Superior temporal gyrus (tissue), 1 donor: ENCODE measurements at regions not wholly inside any gene's neighbourhood (a gene's known extent, or its start where the extent isn't known, plus 50 kb on each side); places are given as distances from the start of the nearest gene placed in this dataset.

Experiments used
- DNase-seq: peaks from one replicate; pipeline ENCODE4 v3.0.0-alpha.2; 2016; ENCODE audit errors: extremely low spot score

DNA sequence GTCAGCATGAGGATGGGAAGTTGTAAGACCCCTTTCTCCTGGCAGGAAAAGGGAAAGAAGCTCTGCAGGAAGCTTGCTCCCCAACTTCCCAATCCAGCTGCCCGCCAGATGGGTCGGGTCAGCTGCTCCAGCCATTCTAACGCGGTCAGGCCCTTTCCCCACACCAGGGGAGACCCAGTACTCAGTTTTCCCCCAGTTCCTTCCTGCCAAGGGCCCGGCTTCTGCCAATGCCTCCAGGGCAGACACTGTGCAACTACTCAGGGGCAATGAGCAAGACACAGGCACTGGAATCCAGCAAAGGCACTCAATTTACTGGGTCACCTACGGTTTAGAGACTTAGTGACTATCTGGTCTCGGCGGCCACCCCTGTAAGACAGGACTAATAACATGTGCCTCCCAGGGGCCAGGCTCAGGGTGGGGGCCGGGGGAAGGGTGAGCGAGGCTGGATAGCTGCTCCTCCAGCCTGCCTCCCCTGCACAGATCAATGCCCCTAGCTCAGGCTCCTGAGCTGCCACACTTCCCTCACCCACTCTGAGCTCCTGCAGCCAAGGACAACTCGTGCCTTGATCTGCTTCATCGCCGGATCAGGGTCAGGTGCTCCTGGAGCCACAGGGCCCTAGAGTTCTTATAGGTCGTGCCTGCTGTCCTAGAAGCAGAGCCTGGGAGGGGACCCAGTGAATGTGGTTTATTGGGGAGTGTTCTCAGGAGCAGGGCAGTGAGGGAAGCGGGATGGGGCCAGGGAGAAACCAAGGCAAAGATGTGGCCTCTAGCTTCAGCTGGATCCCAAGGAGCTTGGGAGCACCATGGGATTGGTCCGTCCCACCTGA lies 171.1 kb downstream of the ZFP36L2 start:
- no peak for DNase-seq

DNA sequence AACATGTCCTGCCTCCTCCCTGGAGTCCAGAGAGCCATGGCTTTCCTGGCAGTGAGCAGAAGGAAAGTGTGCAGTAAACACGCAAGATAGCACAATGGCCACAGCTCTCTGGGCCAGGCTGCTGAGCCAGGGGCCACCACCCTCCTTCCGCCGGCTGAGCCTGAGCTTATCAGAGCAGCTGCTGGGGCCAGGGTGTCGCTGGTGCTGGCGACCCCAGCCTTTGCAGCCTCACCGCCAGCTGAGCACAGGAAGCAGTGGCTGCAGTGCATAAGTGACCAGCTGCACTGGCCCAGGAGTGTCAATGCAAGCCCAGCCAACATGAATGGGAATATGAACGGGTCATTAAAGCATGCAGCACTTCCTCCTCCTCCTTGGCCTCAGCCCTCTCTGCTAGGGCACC lies 172.0 kb downstream of the ZFP36L2 start:
- DNase-seq, result no peak

DNA sequence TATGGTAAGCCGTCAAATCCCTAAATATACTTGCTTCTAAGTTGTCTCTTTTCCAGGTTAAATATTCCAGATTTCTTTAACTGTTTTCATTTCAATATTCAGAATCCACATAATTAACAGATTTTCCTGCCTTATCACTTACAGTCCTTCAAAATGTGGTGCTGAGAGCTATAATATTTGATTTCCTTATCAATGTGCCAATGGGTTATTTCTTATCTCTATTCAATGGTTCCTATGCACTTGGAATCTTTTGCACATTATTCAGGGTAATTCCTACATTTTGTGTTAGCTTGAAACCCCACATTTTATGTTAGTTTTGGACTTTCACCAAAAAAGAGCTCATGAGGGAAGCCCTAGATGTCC lies 173.5 kb downstream of the ZFP36L2 start:
- DNase-seq, result no peak

DNA sequence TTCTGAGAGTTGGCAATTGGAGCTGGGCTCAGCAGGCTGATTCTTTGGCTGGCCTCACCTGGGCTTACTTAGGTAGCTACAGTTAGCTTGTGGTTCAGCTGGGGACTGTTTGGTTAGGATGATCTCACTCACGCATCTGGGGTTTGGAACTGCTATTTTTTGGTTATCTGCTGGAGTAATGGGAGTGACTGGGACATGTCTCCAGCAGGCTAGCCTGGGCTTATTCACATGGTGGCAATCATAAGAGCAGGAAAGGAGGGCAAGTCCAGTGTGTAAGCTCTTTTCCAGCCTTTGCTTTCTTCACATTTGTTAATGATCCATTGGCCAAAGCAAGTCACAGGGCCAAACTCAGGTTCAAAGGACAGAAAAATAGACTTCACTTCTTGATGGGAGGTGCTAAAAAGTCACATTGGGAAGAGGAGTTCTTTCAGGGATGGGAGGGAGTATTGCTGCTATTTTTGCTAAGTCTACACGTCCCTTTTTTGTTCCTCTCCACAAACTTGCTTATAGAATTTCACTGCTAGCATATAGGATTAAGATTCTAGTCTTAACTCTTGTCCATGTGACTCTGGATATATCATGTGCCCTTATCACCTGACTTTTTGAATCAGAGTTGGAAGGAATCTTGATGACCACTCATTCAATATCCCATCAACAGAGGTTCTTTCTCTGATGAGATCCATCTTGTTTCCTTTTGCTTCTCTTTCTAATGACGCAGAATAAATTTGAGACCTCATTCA lies 174.0 kb downstream of the ZFP36L2 start:
- DNase-seq, result no peak

DNA sequence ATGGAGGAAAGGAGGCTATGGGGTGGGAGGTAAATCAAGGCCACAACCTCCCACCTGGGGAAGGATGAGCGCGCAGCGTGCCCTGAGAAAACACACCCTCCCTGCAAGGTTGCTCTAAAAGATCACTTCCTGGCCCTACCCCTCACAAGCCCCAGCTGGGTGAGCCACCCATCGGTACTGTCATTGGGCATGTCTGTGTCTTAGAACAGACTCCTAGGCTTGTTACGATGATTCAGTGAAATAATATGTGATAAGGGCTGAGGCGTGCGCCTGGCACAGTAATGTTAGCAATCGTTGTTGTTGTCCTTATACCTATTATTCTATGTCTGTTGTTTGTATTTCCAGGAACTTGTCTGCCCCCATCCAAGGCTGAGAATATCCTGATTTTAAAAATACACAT lies 175.1 kb downstream of the ZFP36L2 start:
- no peak for DNase-seq

DNA sequence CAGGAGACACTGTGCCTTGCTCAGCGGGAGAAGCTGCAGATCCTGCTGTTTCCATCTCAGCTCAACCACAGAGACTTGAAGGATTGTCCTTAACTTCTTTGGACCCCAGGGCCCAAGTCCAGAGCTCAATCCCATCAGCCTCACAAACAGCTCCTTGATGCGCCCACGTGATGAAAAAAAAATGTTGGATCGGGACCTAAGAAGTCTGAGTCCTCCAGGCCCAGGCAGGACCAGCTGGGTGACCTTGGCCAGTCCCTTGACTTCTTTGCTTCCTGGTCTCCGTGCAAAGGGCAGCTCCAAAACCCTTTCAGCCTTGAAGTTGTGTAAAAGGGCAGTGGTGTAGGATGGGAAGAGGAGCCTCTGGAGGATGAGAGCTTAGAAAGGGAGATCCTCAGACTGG lies 175.5 kb downstream of the ZFP36L2 start:
- DNase-seq, result no peak

DNA sequence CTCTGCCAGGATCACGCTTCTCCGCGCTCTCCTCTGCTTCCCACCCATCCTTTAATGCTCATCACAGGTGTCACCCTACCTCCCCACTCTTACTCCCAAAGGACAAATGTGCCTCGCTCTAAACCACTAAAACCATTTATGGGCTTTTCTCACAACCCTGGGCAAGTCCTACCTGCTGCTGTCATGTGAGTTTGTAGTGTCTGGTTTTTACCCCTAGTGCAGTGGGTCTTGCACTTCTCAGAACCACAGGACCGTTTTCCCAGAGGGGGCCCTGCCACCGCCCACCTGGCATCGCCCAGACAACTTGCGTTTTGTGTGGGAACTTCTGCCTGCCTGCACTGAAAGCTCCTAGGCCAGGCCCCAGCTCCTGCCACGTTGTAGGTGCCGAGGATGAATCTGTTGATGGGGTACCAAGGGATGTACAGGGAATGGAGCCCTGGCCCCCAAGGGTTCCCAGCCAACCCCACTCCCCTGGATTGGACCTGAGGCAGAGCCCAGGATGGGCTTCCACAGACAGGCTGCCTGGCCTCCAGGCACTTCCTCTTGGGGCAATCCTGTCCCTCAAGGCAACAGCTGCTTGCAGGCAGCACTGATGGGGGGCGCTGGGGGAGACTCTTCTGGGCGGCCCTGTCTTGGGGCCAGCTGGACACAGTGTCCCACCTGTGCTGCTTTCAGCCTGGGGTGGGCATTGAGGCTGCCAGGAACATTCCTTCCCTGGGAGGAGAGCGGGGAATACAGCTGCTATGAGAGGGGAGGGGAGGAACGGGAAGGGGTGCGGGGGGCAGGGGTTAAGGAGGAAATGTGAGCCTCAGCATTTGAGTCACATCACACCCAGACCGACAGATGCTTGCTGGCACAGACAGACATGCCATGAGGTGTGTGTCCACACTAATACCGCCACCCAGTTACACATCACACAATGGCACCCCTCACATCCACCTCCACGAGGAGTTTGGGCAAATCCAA lies 176.3 kb downstream of the ZFP36L2 start:
- DNase-seq, result no peak

DNA sequence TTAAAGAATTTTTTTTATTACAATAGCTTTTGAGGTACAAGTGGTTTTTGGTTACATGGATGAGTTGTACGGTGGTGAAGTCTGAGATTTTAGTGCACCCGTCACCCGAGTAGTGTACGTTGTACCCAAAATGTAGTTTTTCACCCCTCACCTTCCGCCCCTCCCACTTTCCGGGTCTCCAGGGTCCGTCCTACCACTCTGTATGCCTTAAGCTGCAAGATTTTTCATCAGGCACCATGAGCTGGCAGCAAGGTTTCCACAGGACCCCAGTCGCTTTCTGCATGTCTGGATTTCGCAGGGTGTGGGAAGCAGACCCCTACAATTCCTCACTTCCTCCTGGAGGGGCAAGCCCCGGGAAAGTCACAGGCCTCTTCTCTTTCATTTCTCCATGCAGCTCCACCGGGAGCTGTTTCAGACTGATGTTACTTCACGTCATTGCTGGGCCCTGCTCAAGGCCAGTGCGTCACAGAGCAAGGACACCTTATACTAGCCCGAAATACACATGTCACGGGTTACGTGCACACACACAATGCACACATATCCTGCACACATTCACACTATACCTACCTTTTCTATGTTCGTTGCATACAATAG lies 179.1 kb downstream of the ZFP36L2 start:
- no peak for DNase-seq

DNA sequence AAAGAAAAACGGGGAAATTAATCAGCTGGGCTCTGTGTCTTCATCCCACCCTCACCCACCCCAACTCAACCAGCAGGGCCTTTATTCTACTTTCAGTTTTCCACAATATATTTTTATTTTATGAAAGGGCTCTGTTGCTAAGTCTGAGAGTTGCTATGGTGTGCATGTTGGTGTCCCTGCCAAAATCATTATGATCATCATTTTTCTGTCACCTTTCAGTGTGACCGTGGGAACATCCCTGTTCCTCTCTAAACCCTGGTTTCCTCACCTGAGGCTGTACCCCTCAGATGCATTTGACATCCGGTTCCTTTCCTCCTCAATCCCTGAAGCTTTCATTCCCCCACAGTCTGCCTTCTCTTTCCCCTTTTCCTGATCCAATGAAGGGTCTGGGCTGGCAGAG lies 180.5 kb downstream of the ZFP36L2 start:
- no peak for DNase-seq

DNA sequence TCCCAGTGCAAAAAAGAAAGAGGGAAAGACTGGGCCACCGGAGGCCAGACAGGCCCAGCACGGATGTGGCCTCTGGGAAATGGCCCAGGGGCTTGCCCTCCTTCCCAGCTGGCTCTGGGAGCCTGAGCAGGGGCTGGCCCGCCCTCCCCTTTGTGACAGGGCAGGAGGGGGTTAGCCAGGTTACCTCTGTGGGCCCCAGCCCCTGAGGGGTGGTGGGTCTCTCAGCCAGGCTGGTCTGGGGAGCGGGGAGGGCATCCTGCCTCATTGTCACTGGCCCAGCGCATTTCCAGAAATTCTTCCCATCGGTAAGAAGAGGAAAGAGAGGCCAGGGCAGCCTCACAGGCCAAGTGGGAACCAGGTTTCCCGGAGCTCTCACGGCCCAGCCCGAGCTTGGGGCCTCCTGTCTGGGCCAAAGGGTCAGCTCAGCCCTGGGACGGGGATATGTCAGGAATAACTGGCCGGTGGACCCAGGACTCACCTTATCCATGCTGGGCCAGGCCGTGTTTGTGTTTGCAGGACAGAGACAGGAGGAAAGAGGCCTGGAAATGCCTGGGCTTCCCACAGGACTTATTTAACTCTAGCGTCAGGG lies 182.2 kb downstream of the ZFP36L2 start:
- DNase-seq, result no peak

DNA sequence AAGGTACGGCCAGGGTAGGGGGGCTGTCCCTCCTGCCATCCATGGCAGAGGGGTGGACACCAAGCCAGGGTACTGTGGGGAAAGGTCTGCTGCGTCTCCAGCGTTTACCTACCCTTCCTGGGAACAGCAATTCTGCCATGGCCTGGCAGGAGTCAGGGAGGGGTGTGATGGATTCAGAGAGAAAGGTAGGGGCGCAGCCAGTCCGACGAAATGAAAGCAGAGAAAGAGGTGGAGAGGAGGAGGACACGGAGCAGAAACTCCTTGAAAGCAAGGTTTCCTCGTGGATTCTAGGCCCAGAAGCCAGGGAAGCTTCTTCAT lies 182.9 kb downstream of the ZFP36L2 start:
- DNase-seq, result no peak

DNA sequence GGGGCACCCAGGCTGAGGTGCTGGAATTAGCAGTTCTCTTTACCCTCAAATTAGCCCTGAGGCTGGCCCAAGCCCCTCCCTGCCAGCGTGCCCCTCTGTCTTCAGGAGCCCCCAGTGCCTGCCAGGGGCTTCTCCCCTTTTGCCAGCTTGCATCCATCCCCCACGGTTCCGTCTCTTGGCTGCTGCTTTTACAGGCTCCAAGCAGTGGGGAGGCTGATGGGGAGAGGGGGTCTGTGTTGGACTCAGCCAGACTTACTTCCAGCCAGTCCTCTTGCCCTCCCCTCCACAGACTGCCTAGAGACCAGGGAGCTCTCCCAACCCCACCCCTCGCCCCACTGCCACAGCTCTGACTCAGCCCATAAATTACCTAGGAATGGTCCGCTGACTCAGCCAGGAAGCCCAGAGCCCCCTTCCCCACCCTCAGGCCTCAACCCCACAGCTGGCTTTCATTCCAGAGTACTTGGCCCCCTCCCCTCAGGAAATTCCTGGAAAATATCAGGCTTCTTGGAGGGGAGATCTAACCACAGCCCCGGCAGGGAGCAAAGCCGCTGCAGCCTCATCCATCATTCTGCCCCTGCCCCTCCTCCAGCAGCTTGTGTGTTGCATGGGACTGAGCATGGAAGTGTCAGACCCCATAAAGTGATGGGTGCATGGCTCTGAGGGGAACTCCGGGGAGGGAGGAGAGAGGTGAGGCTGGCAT lies 184.6 kb downstream of the ZFP36L2 start:
- no peak for DNase-seq

DNA sequence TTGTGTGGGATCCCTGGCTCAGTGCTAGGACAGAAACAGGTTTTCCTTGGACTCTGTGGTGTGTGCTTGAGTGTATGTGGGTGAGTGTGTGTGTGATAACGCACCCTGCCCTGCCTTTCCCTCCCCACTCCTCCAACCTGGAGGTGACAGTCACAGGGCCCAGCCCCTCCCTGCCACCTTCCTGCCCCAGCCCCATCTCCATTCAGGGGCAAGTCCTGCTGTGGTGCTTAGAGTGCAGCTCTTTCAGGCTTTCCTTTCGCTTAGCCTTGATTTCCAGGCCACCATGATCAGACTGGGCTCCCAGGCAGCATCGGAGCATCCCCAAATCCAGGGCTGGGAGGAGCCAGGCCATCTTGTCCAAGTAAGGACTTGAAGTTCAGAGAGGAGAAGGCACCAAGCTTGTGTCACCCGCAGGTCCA lies 185.2 kb downstream of the ZFP36L2 start:
- no peak for DNase-seq

DNA sequence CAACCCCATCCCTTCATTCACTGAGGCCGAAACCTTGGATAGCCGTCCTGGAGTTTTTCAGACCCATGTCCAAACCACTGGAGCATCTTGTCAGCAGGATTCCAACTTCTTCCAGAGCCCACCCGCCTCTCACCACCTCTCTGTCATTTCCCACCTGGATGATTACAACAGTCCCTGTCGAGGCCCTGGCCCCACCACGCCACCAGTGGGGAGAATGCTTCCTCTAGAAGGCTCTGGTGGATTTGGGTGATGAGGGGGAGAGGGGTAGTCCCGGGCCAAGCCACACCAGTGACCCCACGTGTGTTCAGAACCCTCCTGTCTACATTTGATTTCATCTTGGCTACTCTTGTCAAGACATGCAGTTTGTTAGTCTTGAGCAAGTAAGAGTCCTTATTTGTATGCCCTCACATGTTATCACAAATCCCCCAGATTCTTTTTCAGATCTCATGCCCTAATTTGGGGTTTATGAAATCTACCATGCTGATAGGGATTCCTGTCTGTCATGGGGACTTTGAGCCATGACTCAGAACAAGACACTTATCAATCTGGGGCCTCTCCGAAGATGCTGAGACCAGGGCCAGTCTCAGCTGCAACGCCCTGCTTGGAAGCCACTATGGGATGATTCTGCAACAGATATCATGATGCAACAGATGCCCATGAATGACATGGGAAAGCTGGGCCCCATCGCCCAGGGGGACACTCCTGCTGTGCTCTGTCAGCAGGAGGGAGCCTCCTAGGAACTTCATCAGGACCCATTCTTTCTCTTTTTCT lies 186.1 kb downstream of the ZFP36L2 start:
- DNase-seq, result no peak

DNA sequence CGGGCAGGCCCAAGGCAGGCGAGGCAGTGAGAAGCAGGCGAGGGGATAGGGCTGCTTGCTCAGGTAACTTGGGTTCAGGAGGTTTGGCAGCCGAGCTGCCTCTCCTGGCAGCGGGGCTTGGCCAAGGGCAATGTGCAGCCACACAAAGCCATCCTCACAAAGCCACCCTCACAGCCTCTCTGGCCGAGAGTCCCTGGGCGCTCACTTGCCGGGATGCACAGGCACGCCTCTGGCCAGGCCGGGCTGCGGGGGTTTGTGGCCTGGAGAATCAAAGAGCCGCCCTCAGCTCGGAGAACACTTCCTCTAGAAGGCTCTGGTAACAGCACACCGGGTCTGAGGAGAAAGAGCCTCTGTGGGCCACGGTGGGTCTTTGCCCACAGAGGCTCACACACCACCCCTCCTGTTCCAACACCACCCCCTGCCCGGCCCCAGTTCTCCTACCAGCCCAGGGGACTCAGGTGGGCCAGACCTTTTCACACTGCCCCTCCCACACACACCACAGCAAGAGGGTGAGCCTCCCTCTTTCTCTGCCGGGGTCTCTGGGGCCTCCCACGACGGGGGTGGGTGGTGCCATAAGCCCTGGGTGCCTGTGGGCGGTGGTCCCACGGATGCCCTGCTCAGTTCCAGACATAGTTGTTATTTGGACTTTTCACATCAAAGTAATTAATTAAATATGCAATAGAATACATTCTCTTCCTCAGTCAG lies 186.9 kb downstream of the ZFP36L2 start:
- no peak for DNase-seq

DNA sequence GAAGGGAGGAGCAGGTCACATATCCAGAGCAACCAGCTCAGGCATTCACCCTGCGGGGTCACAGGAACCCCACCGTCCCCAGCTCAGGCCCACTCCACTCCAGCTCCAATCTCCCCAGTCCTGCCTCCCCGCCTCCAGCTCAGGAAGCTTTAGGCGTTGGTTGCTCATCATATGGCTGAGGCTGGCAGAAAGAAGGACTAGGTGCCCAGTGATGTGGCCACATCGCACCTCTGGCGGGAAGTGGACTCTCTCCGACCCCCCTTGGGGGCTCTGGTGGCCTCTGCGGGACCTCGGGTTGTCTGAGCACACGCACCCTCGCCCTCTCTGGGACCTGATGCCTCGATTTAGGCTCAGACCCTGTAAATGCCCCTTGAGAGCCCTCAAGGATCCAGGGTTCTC lies 187.7 kb downstream of the ZFP36L2 start:
- DNase-seq, result no peak

DNA sequence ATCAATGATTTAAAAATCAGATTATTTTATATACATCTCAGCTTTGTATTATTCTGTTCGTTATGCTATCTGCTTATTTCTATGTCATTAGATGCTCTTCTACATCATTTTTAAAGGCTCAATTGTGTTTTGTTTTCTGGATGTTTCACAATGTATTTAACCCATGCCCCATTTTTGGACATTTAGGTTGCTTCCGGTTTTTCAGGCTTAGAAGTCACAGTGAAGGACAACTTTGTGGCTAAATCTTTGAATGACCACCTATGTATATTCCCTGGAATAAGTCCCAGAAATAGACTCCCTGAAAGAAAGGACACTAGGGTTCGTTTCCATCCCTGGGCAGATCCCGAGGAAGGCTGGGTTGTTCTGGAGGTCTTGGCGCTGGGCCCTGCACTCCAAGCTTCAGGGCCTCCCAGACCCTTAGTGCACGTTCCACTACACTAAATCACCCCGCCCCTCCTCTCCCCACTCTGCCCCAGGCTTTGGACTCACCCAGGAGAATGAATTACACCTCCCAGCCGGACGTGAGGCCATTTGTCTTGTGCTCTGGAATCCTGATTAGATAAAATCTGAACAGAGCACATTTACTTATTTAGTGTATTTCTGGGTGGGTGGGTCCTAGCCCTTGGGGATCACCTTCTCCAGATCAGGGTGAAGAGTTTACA lies 188.2 kb downstream of the ZFP36L2 start:
- no peak for DNase-seq

DNA sequence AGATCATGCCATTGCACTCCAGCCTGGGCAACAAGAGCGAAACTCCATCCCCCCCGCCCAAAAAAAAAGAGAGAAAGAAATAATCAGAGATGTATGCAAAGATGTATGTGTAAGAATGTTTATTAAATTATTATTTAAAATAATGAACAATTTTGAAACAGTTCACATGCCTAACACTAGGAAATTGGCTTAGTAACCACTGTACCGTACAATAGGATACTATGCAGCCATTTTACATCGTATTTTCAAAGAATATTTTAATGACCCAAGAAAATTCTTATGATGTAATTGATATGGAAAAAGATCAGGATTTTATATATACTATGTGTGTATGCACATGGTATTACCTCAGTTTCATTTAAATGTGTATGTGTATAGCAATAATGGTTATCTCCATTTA lies 190.5 kb downstream of the ZFP36L2 start:
- no peak for DNase-seq

DNA sequence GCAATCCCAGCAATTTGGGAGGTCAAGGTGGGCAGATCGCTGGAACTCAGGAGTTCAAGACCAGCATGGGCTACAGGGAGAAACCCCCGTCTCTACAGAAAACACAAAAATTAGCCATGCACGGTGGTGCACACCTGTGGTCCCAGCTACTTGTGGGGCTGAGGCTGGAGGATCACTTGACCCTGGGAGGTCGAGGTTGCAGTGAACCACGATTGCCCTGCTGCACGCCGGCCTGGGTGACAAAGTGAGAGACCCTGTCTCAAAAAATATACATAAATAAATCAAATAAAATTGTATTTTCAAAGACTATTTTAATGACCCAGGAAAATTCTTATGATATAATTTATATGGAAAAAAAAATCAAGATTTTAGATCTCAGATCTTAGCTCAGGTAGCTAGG lies 191.5 kb downstream of the ZFP36L2 start:
- no peak for DNase-seq
